OCI-LY1 (cell line): ENCODE measurements at regions not wholly inside any gene's neighbourhood (a gene's known extent, or its start where the extent isn't known, plus 50 kb on each side); places are given as distances from the start of the nearest gene placed in this dataset.

Source experiments
- EZH2 ChIP-seq: fragments of 200-600 bp; sonication (generic), shearing (Covaris generic); IDR thresholded peaks from 2 replicates; pipeline ENCODE4 v1.8.0; 2017; ENCODE audit warnings: borderline replicate concordance, mixed run types, mild to moderate bottlenecking, antibody characterized with exemption, low read length, moderate library complexity, mixed read lengths
- TF ChIP-seq, protein P1 (sequence below): fragments of 200-600 bp; sonication (generic), shearing (Covaris generic); IDR thresholded peaks from 2 replicates; pipeline ENCODE4 v1.5.1; 2017; ENCODE audit warnings: mild to moderate bottlenecking, antibody characterized with exemption, low read length, moderate library complexity, mixed read lengths

DNA sequence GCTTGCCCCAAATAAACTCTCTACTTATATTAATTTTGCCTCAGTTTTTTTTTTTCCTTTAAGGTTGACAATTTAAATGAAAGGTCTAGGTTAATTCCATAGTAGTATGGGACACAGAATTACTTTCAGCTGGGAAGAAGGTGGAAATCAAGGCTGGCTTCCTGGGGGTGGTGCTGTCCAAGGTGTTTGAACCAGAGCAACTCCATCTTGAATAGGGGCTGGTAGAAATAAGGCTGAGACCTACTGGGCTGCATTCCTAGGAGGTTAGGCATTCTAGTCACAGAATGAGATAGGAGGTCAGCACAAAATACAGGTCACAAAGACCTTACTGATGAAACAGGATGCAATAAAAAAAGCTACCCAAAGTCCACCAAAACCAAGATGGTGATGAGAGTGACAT, 1190.8 kb upstream of the AUTS2 start:
- TF ChIP-seq, protein P1, sequence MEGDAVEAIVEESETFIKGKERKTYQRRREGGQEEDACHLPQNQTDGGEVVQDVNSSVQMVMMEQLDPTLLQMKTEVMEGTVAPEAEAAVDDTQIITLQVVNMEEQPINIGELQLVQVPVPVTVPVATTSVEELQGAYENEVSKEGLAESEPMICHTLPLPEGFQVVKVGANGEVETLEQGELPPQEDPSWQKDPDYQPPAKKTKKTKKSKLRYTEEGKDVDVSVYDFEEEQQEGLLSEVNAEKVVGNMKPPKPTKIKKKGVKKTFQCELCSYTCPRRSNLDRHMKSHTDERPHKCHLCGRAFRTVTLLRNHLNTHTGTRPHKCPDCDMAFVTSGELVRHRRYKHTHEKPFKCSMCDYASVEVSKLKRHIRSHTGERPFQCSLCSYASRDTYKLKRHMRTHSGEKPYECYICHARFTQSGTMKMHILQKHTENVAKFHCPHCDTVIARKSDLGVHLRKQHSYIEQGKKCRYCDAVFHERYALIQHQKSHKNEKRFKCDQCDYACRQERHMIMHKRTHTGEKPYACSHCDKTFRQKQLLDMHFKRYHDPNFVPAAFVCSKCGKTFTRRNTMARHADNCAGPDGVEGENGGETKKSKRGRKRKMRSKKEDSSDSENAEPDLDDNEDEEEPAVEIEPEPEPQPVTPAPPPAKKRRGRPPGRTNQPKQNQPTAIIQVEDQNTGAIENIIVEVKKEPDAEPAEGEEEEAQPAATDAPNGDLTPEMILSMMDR = no peak
- no peak for TF ChIP-seq EZH2
